H9 (cell line): ENCODE measurements at regions not wholly inside any gene's neighbourhood (a gene's known extent, or its start where the extent isn't known, plus 50 kb on each side); places are given as distances from the start of the nearest gene placed in this dataset.
"Not testable (repeated sequence)": the region's sequence is repeated elsewhere in the genome, so short reads cannot be mapped to it uniquely, and the experiment has no call there.

Experiments
- DNase-seq: peaks from one replicate; pipeline ENCODE4 v3.0.0-alpha.2; 2017
- H2AFZ ChIP-seq: one replicate; pipeline ENCODE4 v1.6.1; 2013; ENCODE audit warnings: mild to moderate bottlenecking, low read length, control low read depth, moderate library complexity
- H2AK5ac ChIP-seq: 2 replicates; pipeline ENCODE4 v1.6.1; 2013; ENCODE audit warnings: low read length, control low read depth, mixed read lengths; ENCODE audit not compliant: insufficient read length
- H2BK120ac ChIP-seq: one replicate; pipeline ENCODE4 v1.6.1; 2013; ENCODE audit warnings: low read depth, mild to moderate bottlenecking, low read length, control low read depth, inconsistent platforms; ENCODE audit not compliant: poor library complexity, severe bottlenecking
- H2BK12ac ChIP-seq: 2 replicates; pipeline ENCODE4 v1.6.1; 2013; ENCODE audit warnings: low read length, control low read depth, mixed read lengths, low read depth; ENCODE audit not compliant: insufficient read length
- H2BK15ac ChIP-seq: 2 replicates; pipeline ENCODE4 v1.6.1; 2013; ENCODE audit warnings: low read depth, low read length, control low read depth
- H2BK20ac ChIP-seq: one replicate; pipeline ENCODE4 v1.6.1; 2013; ENCODE audit warnings: low read depth, mild to moderate bottlenecking, low read length, control low read depth, inconsistent platforms; ENCODE audit not compliant: poor library complexity, severe bottlenecking
- H2BK5ac ChIP-seq: 2 replicates; pipeline ENCODE4 v1.6.1; 2013; ENCODE audit warnings: low read length, control low read depth, mixed read lengths; ENCODE audit not compliant: insufficient read length
- H3K14ac ChIP-seq: 2 replicates; pipeline ENCODE4 v1.6.1; 2013; ENCODE audit warnings: low read length, control low read depth; ENCODE audit not compliant: insufficient read depth
- H3K18ac ChIP-seq: 2 replicates; pipeline ENCODE4 v1.6.1; 2013; ENCODE audit warnings: low read depth, mild to moderate bottlenecking, mixed read lengths, low read length, control low read depth; ENCODE audit not compliant: insufficient read length
- H3K23ac ChIP-seq: 2 replicates; pipeline ENCODE4 v1.6.1; 2013; ENCODE audit warnings: low read length, control low read depth, mixed read lengths, low read depth; ENCODE audit not compliant: insufficient read length
- H3K23me2 ChIP-seq: 2 replicates; pipeline ENCODE4 v1.6.1; 2013; ENCODE audit warnings: low read depth, mild to moderate bottlenecking, mixed read lengths, low read length, control low read depth; ENCODE audit not compliant: insufficient read length, poor library complexity, severe bottlenecking
- H3K27ac ChIP-seq: 2 replicates; pipeline ENCODE4 v1.5.1; 2013; ENCODE audit warnings: low read length, control low read depth, mixed read lengths, low read depth; ENCODE audit not compliant: insufficient read length
- H3K27me3 ChIP-seq: 2 replicates; pipeline ENCODE4 v1.6.1; 2013; ENCODE audit warnings: low read length, control low read depth, inconsistent platforms; ENCODE audit not compliant: insufficient read depth
- H3K4ac ChIP-seq: 2 replicates; pipeline ENCODE4 v1.6.1; 2013; ENCODE audit warnings: low read depth, mild to moderate bottlenecking, control low read depth, inconsistent platforms, low read length, moderate library complexity
- H3K4me1 ChIP-seq: 2 replicates; pipeline ENCODE4 v1.6.1; 2013; ENCODE audit warnings: low read length, control low read depth, inconsistent platforms; ENCODE audit not compliant: insufficient read depth
- H3K4me2 ChIP-seq: 2 replicates; pipeline ENCODE4 v1.6.1; 2013; ENCODE audit warnings: low read length, control low read depth, mixed read lengths; ENCODE audit not compliant: insufficient read length, insufficient read depth
- H3K56ac ChIP-seq: 2 replicates; pipeline ENCODE4 v1.6.1; 2013; ENCODE audit warnings: low read depth, mild to moderate bottlenecking, mixed read lengths, low read length, control low read depth; ENCODE audit not compliant: insufficient read length
- H3K79me1 ChIP-seq: 2 replicates; pipeline ENCODE4 v1.6.1; 2013; ENCODE audit warnings: low read depth, mild to moderate bottlenecking, moderate library complexity, low read length, control low read depth, inconsistent platforms; ENCODE audit not compliant: insufficient read depth, poor library complexity, severe bottlenecking
- H3K79me2 ChIP-seq: 2 replicates; pipeline ENCODE4 v1.6.1; 2013; ENCODE audit warnings: low read length, control low read depth, inconsistent platforms; ENCODE audit not compliant: insufficient read depth
- H3K9ac ChIP-seq: 2 replicates; pipeline ENCODE4 v1.6.1; 2013; ENCODE audit warnings: low read length, control low read depth, mixed read lengths; ENCODE audit not compliant: insufficient read length; ENCODE audit errors: extremely low read depth
- H3K9me3 ChIP-seq: one replicate; pipeline ENCODE4 v1.6.1; 2013; ENCODE audit warnings: low read depth, low read length, inconsistent platforms; ENCODE audit not compliant: control insufficient read depth
- H3T11ph ChIP-seq: one replicate; pipeline ENCODE4 v1.6.1; 2013; ENCODE audit warnings: mild to moderate bottlenecking, low read length, control low read depth, inconsistent platforms
- H4K20me1 ChIP-seq: one replicate; pipeline ENCODE4 v1.6.1; 2013; ENCODE audit not compliant: control insufficient read depth, insufficient read length, insufficient read depth
- H4K5ac ChIP-seq: 2 replicates; pipeline ENCODE4 v1.6.1; 2013; ENCODE audit warnings: low read depth, mild to moderate bottlenecking, mixed read lengths, low read length, control low read depth; ENCODE audit not compliant: insufficient read length
- H4K8ac ChIP-seq: replicated peaks from 2 replicates; pipeline ENCODE4 v1.6.1; 2013; ENCODE audit warnings: low read length, control low read depth, mixed read lengths, low read depth; ENCODE audit not compliant: insufficient read length
- H4K91ac ChIP-seq: 2 replicates; pipeline ENCODE4 v1.6.1; 2013; ENCODE audit warnings: low read depth, mild to moderate bottlenecking, moderate library complexity, mixed read lengths, low read length, control low read depth; ENCODE audit not compliant: insufficient read length
- H3K27ac Mint-ChIP-seq, 3 experiments: 2 replicates in 2 of 3; 3 replicates in 1 of 3; pipeline ENCODE4 v1.8.0; 2020 to 2021; ENCODE audit warnings: mixed read lengths in 3 of 3, mild to moderate bottlenecking in 1 of 3, moderate library complexity in 1 of 3
- H3K27me3 Mint-ChIP-seq: 2 replicates; pipeline ENCODE4 v1.8.0; 2021; ENCODE audit warnings: low read depth, mild to moderate bottlenecking, moderate library complexity, mixed read lengths
- H3K36me3 Mint-ChIP-seq, 3 experiments: 2 replicates in 2 of 3; 3 replicates in 1 of 3; pipeline ENCODE4 v1.8.0; 2020 to 2021; ENCODE audit warnings: low read depth in 3 of 3, mixed read lengths in 3 of 3; ENCODE audit not compliant: insufficient read depth in 1 of 3
- H3K4me1 Mint-ChIP-seq, 2 experiments: 2 replicates each; pipeline ENCODE4 v1.8.0; 2020; ENCODE audit warnings: mixed read lengths in 2 of 2
- H3K4me3 Mint-ChIP-seq, 2 experiments: 2 replicates in 1 of 2; 3 replicates in 1 of 2; pipeline ENCODE4 v1.8.0; 2020 to 2021; ENCODE audit warnings: mild to moderate bottlenecking in 2 of 2, mixed read lengths in 2 of 2, moderate library complexity in 1 of 2
- H3K9me3 Mint-ChIP-seq, 2 experiments: 2 replicates in 1 of 2; 3 replicates in 1 of 2; pipeline ENCODE4 v1.8.0; 2020; ENCODE audit warnings: mild to moderate bottlenecking in 2 of 2, mixed read lengths in 2 of 2, moderate library complexity in 1 of 2
- WGBS: extraction: QIAGEN DNeasy Blood & Tissue Kit; methylation state at CpG from one replicate; pipeline ENCODE4 v1.1.7; 2013; ENCODE audit warnings: missing lambda C conversion rate, low lambda C conversion rate, mixed read lengths; ENCODE audit not compliant: insufficient read length; ENCODE audit errors: extremely low coverage; 5-methylcytosine and 5-hydroxymethylcytosine counted together
- TF ChIP-seq, protein P1 (sequence below): fragments of 200-600 bp; sonication (generic); conservative IDR thresholded peaks from 3 replicates; pipeline ENCODE4 v1.8.0; 2021; ENCODE audit warnings: antibody characterized with exemption, mild to moderate bottlenecking

DNA sequence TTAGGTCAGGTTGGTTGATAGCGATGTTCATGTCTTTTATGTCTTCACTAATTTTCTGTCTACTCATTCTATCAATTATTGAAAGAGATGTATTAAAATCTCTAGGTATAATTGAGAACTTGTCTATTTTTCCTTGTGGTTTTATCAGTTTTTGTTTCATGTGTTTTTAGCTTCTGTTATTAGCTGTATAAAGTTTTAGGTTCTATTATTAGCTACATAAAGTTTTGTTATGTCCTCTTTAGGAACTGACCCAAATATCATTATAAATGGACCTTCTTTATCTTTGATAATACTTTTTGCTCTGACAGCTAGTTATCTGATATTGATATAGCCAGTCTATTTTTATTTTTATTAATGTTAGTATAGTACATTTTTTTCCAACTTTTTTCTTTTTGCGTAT, 92.4 kb upstream of the TMEM170B start:
- H3K4me1 Mint-ChIP-seq = peaks cover 0 to 9% of the 10 kb centered on the region in 2 experiments; a peak in 2 of 4 replicates
- H3K9me3 ChIP-seq = no peaks in the 10 kb centered on the region
- no peak overlapping the region for H4K8ac ChIP-seq
- no peaks in the 10 kb centered on the region for H3K27me3 ChIP-seq
- no peak overlapping the region for H2BK5ac ChIP-seq
- no peak overlapping the region for H3K4me2 ChIP-seq
- no peak overlapping the region for H2BK20ac ChIP-seq
- H3K27me3 Mint-ChIP-seq = no peaks in the 10 kb centered on the region
- WGBS = no CpG with 5 or more reads among the region's 2 CpGs
- H3K4ac ChIP-seq = no peak overlapping the region
- H4K91ac ChIP-seq = no peak overlapping the region
- H3K56ac ChIP-seq = no peak overlapping the region
- H4K5ac ChIP-seq = no peak overlapping the region
- H3K4me1 ChIP-seq = no peaks in the 10 kb centered on the region
- H3K36me3 Mint-ChIP-seq = peaks cover 0 to 14% (median 0%) of the 10 kb centered on the region in 3 experiments; a peak in 3 of 7 replicates
- no peak overlapping the region for H3T11ph ChIP-seq
- no peaks in the 10 kb centered on the region for H4K20me1 ChIP-seq
- H3K14ac ChIP-seq = no peak overlapping the region
- H3K23me2 ChIP-seq = no peaks in the 10 kb centered on the region
- TF ChIP-seq, protein P1, sequence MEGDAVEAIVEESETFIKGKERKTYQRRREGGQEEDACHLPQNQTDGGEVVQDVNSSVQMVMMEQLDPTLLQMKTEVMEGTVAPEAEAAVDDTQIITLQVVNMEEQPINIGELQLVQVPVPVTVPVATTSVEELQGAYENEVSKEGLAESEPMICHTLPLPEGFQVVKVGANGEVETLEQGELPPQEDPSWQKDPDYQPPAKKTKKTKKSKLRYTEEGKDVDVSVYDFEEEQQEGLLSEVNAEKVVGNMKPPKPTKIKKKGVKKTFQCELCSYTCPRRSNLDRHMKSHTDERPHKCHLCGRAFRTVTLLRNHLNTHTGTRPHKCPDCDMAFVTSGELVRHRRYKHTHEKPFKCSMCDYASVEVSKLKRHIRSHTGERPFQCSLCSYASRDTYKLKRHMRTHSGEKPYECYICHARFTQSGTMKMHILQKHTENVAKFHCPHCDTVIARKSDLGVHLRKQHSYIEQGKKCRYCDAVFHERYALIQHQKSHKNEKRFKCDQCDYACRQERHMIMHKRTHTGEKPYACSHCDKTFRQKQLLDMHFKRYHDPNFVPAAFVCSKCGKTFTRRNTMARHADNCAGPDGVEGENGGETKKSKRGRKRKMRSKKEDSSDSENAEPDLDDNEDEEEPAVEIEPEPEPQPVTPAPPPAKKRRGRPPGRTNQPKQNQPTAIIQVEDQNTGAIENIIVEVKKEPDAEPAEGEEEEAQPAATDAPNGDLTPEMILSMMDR = no peak
- no peak overlapping the region for H3K4me3 Mint-ChIP-seq
- no peak overlapping the region for H3K18ac ChIP-seq
- H3K79me2 ChIP-seq = no peaks in the 10 kb centered on the region
- no peak overlapping the region for H2BK120ac ChIP-seq
- H3K9ac ChIP-seq = no peak overlapping the region
- H3K27ac Mint-ChIP-seq = no peak overlapping the region
- peaks cover 2 to 7% of the 10 kb centered on the region in 2 experiments; a peak in 2 of 5 replicates for H3K9me3 Mint-ChIP-seq
- H3K79me1 ChIP-seq = no peaks in the 10 kb centered on the region
- no peak overlapping the region for H3K27ac ChIP-seq
- no peak overlapping the region for H2BK15ac ChIP-seq
- H2AFZ ChIP-seq = no peak overlapping the region
- H2BK12ac ChIP-seq = no peak overlapping the region
- no peak for DNase-seq
- H2AK5ac ChIP-seq = no peak overlapping the region
- no peak overlapping the region for H3K23ac ChIP-seq

DNA sequence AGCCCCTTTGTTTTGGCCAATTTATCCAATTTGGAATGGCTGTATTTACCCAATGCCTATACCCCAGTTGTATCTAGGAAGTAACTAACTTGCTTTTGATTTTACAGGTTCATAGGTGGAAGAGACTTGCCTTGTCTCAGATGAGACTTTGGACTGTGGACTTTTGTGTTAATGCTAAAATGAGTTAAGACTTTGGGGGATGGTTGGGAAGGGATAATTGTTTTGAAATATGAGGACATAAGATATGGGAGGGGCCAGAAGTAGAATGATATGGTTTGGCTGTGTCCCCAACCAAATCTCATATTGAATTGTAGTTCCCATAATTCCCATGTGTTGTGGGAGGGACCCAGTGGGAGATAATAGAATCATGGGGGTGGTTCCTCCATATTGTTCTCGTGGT, 94.4 kb upstream of the TMEM170B start:
- not testable (repeated sequence) for H3K27ac ChIP-seq, H2BK5ac ChIP-seq, H3K27me3 Mint-ChIP-seq, H3K27me3 ChIP-seq, H4K20me1 ChIP-seq, H2BK12ac ChIP-seq, H3K4me2 ChIP-seq, H3K9ac ChIP-seq, H3K18ac ChIP-seq, H3K9me3 ChIP-seq, H4K5ac ChIP-seq, H3K27ac Mint-ChIP-seq, H4K91ac ChIP-seq, H3K4me1 Mint-ChIP-seq, H3K56ac ChIP-seq, H3K14ac ChIP-seq, H2BK120ac ChIP-seq, H3T11ph ChIP-seq, H3K4me3 Mint-ChIP-seq, H3K79me1 ChIP-seq, H3K23ac ChIP-seq, H3K9me3 Mint-ChIP-seq, H2AFZ ChIP-seq, H2BK15ac ChIP-seq, H2BK20ac ChIP-seq, H2AK5ac ChIP-seq, H3K79me2 ChIP-seq, H4K8ac ChIP-seq, H3K4me1 ChIP-seq, H3K4ac ChIP-seq, DNase-seq, H3K23me2 ChIP-seq
- WGBS = no CpG with 5 or more reads among the region's 1 CpG
- peaks cover 0 to 14% (median 0%) of the 10 kb centered on the region in 3 experiments; a peak in 3 of 7 replicates for H3K36me3 Mint-ChIP-seq
